GM23248 (cell line): ENCODE measurements at regions not wholly inside any gene's neighbourhood (a gene's known extent, or its start where the extent isn't known, plus 50 kb on each side); places are given as distances from the start of the nearest gene placed in this dataset.
A peak's percentile ranks its signal among the peaks of the same experiment; 100 is the strongest.

Experiments
- DNase-seq: peaks from one replicate; pipeline ENCODE4 v3.0.0-alpha.2; 2015
- H2AFZ ChIP-seq: fragments of 200-600 bp; sonication (generic); 2 replicates; pipeline ENCODE4 v1.6.1; 2016; ENCODE audit warnings: antibody characterized with exemption
- H3F3A ChIP-seq: fragments of 200-600 bp; sonication (generic); 2 replicates; pipeline ENCODE4 v1.6.1; 2016; ENCODE audit warnings: mild to moderate bottlenecking, antibody characterized with exemption, mixed run types; ENCODE audit not compliant: insufficient read depth
- H3K27ac ChIP-seq: fragments of 200-600 bp; sonication (generic); 2 replicates; pipeline ENCODE4 v1.5.1; 2016; ENCODE audit warnings: mild to moderate bottlenecking
- H3K27me3 ChIP-seq: fragments of 200-600 bp; sonication (generic); replicated peaks from 2 replicates; pipeline ENCODE4 v1.6.1; 2016; ENCODE audit warnings: mild to moderate bottlenecking; ENCODE audit not compliant: insufficient read depth
- H3K36me3 ChIP-seq: fragments of 200-600 bp; sonication (generic); 2 replicates; pipeline ENCODE4 v1.6.1; 2016; ENCODE audit warnings: low read depth, mild to moderate bottlenecking
- H3K4me1 ChIP-seq: fragments of 200-600 bp; sonication (generic); 2 replicates; pipeline ENCODE4 v1.6.1; 2016; ENCODE audit warnings: mild to moderate bottlenecking; ENCODE audit not compliant: insufficient read depth
- H3K4me2 ChIP-seq: fragments of 200-600 bp; sonication (generic); one replicate; pipeline ENCODE4 v1.6.1; 2016; ENCODE audit warnings: mild to moderate bottlenecking; ENCODE audit not compliant: unreplicated experiment
- H3K4me3 ChIP-seq: fragments of 200-600 bp; sonication (generic); 2 replicates; pipeline ENCODE4 v1.5.1; 2016; ENCODE audit warnings: mild to moderate bottlenecking
- H3K79me2 ChIP-seq: fragments of 200-600 bp; sonication (generic); 2 replicates; pipeline ENCODE4 v1.6.1; 2016; ENCODE audit warnings: mild to moderate bottlenecking; ENCODE audit not compliant: insufficient read depth
- H3K9ac ChIP-seq: fragments of 200-600 bp; sonication (generic); 2 replicates; pipeline ENCODE4 v1.6.1; 2016; ENCODE audit warnings: mild to moderate bottlenecking
- H3K9me2 ChIP-seq: fragments of 200-600 bp; sonication (generic); 2 replicates; pipeline ENCODE4 v1.6.1; 2016; ENCODE audit warnings: mixed run types, mild to moderate bottlenecking, moderate library complexity; ENCODE audit not compliant: insufficient read depth
- H3K9me3 ChIP-seq: fragments of 200-600 bp; sonication (generic); one replicate; pipeline ENCODE4 v1.6.1; 2017; ENCODE audit warnings: low read depth
- H4K20me1 ChIP-seq: fragments of 200-600 bp; sonication (generic); 2 replicates; pipeline ENCODE4 v1.6.0; 2016; ENCODE audit not compliant: insufficient read depth
- EZH2 ChIP-seq: fragments of 200-600 bp; sonication (generic); IDR thresholded peaks from 2 replicates; pipeline ENCODE4 v1.6.1; 2018; ENCODE audit warnings: antibody characterized with exemption, mild to moderate bottlenecking; ENCODE audit not compliant: insufficient read depth, poor library complexity, severe bottlenecking
- EZH2phosphoT487 ChIP-seq: fragments of 200-600 bp; sonication (generic); IDR thresholded peaks from 2 replicates; pipeline ENCODE4 v1.6.1; 2018; ENCODE audit warnings: antibody characterized with exemption, moderate library complexity, mild to moderate bottlenecking, low read depth; ENCODE audit not compliant: insufficient read depth
- WGBS, 2 experiments: methylation state at CpG; one replicate each; pipeline ENCODE4 v1.1.6; 2015 to 2017; ENCODE audit warnings: low lambda C conversion rate in 2 of 2, low coverage in 1 of 2; ENCODE audit errors: missing lambda C conversion rate in 2 of 2; 5-methylcytosine and 5-hydroxymethylcytosine counted together
- in situ Hi-C: fragments of 300-500 bp; cut with MboI; formaldehyde crosslinking; loops from 2 replicates; pipeline ENCODE4 v1.15.0; 2020

GRCh38 chr4:111263836-111264235 lies 641.0 kb upstream of the PITX2 start:
- TF ChIP-seq EZH2phosphoT487: no peak
- TF ChIP-seq EZH2: no peak
- Histone ChIP-seq H2AFZ (no peak overlapping the region), H3K36me3 (no peaks in the 10 kb centered on the region), H3K27me3 (no peaks in the 10 kb centered on the region), H3K9me3 (no peaks in the 10 kb centered on the region), H3F3A (no peaks in the 10 kb centered on the region), H3K4me1 (peaks cover 2% of the 10 kb centered on the region), H4K20me1 (no peaks in the 10 kb centered on the region), H3K4me3 (no peak overlapping the region), H3K79me2 (no peaks in the 10 kb centered on the region), H3K27ac (no peak overlapping the region), H3K4me2 (no peak overlapping the region), H3K9ac (no peak overlapping the region), H3K9me2 (no peaks in the 10 kb centered on the region)
- 71 to 74% methylated on average over 5 of the region's 5 CpGs for WGBS, 2 experiments
- in situ Hi-C loops: no loop called here
- no peak for DNase-seq

GRCh38 chr4:111266937-111267336 lies 644.1 kb upstream of the PITX2 start:
- Histone ChIP-seq H3K4me2 (no peak overlapping the region), H3K79me2 (no peaks in the 10 kb centered on the region), H3K4me1 (peaks cover 13% of the 10 kb centered on the region), H3K36me3 (no peaks in the 10 kb centered on the region), H3K9ac (no peak overlapping the region), H3K9me2 (no peaks in the 10 kb centered on the region), H3K9me3 (no peaks in the 10 kb centered on the region), H2AFZ (no peak overlapping the region), H3K27me3 (no peaks in the 10 kb centered on the region), H3K27ac (no peak overlapping the region), H4K20me1 (no peaks in the 10 kb centered on the region), H3K4me3 (no peak overlapping the region), H3F3A (no peaks in the 10 kb centered on the region)
- in situ Hi-C loops: no loop called here
- no peak for TF ChIP-seq EZH2phosphoT487
- no peak for TF ChIP-seq EZH2
- DNase-seq: no peak
- 62 to 83% methylated on average over 5 of the region's 5 CpGs for WGBS, 2 experiments

GRCh38 chr4:111267786-111268185 lies 644.9 kb upstream of the PITX2 start:
- in situ Hi-C loops: no loop called here
- H3K4me2 ChIP-seq: no peak overlapping the region
- TF ChIP-seq EZH2 (no peak), EZH2phosphoT487 (no peak)
- H3K36me3 ChIP-seq: no peaks in the 10 kb centered on the region
- H3K9me2 ChIP-seq: no peaks in the 10 kb centered on the region
- no peaks in the 10 kb centered on the region for H3K9me3 ChIP-seq
- H4K20me1 ChIP-seq: no peaks in the 10 kb centered on the region
- H3K4me3 ChIP-seq: no peak overlapping the region
- 81 to 86% methylated on average over 2 of the region's 2 CpGs for WGBS, 2 experiments
- peaks cover 13% of the 10 kb centered on the region for H3K4me1 ChIP-seq
- no peaks in the 10 kb centered on the region for H3K79me2 ChIP-seq
- no peak overlapping the region for H2AFZ ChIP-seq
- H3K27me3 ChIP-seq: no peaks in the 10 kb centered on the region
- no peak overlapping the region for H3K27ac ChIP-seq
- DNase-seq: no peak
- H3F3A ChIP-seq: no peaks in the 10 kb centered on the region
- H3K9ac ChIP-seq: no peak overlapping the region

DNA sequence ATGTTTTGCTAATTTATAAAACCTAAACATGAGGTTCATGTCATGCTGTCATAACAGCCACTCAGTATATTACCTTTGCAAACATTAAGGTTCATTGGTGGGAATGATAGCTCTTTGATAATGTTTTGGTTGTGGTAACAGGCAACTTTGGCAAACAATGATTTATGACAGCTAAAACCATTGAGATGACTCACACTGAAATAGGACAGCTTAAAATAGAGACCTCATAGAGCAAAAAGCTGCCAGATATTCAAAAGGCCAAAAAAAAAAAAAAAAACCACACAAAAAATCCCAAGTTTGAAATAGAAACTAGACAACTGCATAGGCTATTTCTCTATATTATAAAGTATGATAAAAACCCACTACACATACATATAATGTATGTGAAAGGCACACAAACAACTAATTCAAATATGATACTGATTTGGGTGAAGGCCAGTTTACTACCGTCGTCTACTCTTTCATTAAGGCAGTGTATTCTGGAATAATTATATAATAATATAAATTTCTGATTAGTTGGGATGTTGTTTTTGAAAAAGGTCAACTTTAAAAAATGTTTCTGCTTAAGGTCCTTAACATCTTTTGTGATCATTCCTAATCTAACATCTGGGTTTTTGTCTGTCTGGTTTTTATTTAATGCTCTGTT lies 646.0 kb upstream of the PITX2 start:
- Histone ChIP-seq H3K79me2 (no peaks in the 10 kb centered on the region), H3K4me2 (peak overlapping the region; percentile 62), H3F3A (no peaks in the 10 kb centered on the region), H3K9ac (no peak overlapping the region), H3K27me3 (no peaks in the 10 kb centered on the region), H3K9me2 (no peaks in the 10 kb centered on the region), H3K4me1 (peaks cover 13% of the 10 kb centered on the region), H3K36me3 (no peaks in the 10 kb centered on the region), H3K4me3 (no peak overlapping the region), H3K9me3 (no peaks in the 10 kb centered on the region), H3K27ac (no peak overlapping the region), H2AFZ (no peak overlapping the region), H4K20me1 (no peaks in the 10 kb centered on the region)
- in situ Hi-C loops: no loop called here
- DNase-seq: peak; percentile 51
- no peak for TF ChIP-seq EZH2phosphoT487
- no peak for TF ChIP-seq EZH2
- 16 to 18% methylated on average over 2 of the region's 2 CpGs for WGBS, 2 experiments

DNA sequence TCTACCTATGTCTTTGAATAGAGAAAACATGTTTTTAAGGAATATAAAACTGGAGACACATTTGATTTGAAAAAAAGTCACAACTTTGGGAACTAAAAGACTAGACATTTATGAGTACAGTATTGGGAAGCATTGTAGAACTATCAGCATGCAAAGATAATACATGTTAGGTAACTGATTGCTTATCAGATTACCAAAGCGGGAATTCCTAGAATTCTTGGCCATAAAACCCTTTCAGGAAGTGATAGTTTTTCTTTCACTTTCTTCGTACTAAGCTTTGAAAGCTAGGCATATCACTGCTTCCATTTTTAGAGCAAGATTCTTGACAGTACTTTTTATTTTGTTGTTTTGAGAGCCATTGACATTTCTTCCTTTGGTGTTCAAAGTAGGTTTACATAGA lies 646.6 kb upstream of the PITX2 start:
- Histone ChIP-seq H3K9ac (no peak overlapping the region), H3K36me3 (no peaks in the 10 kb centered on the region), H3K79me2 (no peaks in the 10 kb centered on the region), H4K20me1 (no peaks in the 10 kb centered on the region), H2AFZ (no peak overlapping the region), H3K4me1 (peaks cover 13% of the 10 kb centered on the region), H3K27me3 (no peaks in the 10 kb centered on the region), H3K9me2 (no peaks in the 10 kb centered on the region), H3K4me2 (peak overlapping the region; percentile 62), H3K27ac (no peak overlapping the region), H3K9me3 (no peaks in the 10 kb centered on the region), H3K4me3 (no peak overlapping the region), H3F3A (no peaks in the 10 kb centered on the region)
- TF ChIP-seq EZH2 (no peak), EZH2phosphoT487 (no peak)
- no peak for DNase-seq
- WGBS, 2 experiments: 64 to 74% methylated on average over 2 of the region's 2 CpGs
- in situ Hi-C loops: no loop called here
